Common myeloid progenitor, CD34-positive (primary cell): ENCODE measurements at regions not wholly inside any gene's neighbourhood (a gene's known extent, or its start where the extent isn't known, plus 50 kb on each side); places are given as distances from the start of the nearest gene placed in this dataset.

ENCODE experiments used
- CTCF ChIA-PET: fragments of 350-600 bp; sonication (Branson Sonifier 250); formaldehyde crosslinking; loops from one replicate; lab custom pipeline; 2021; ENCODE audit warnings: antibody characterized with exemption; lab: Charles Lee
- POLR2A ChIA-PET: fragments of 350-600 bp; sonication (Branson Sonifier 250); formaldehyde crosslinking; loops from one replicate; lab custom pipeline; 2021; ENCODE audit warnings: antibody characterized with exemption; lab: Charles Lee
- DNase-seq, 3 donors: peaks; one replicate each; pipeline versions ENCODE4 v3.0.0 to v3.0.0-alpha.2; 2013
- H3K27ac ChIP-seq, 2 experiments: 1 replicate in 1 of 2; 2 replicates in 1 of 2; pipeline ENCODE4 v1.7.0; 2013; ENCODE audit warnings: inconsistent platforms in 2 of 2, low read length in 2 of 2, mild to moderate bottlenecking in 2 of 2, low read depth in 1 of 2, moderate library complexity in 1 of 2; ENCODE audit not compliant: severe bottlenecking in 2 of 2, insufficient read depth in 1 of 2, poor library complexity in 1 of 2
- H3K27me3 ChIP-seq, 5 experiments: replicated peaks in 2 of 5; 1 replicate in 3 of 5; 2 replicates in 2 of 5; pipeline versions ENCODE4 v1.6.1 to v1.7.0; 2013; ENCODE audit warnings: low read length in 4 of 5, mild to moderate bottlenecking in 2 of 5, moderate library complexity in 2 of 5, inconsistent platforms in 1 of 5; ENCODE audit not compliant: insufficient read depth in 5 of 5, control insufficient read depth in 4 of 5
- H3K36me3 ChIP-seq, 4 experiments: 1 replicate in 2 of 4; 2 replicates in 2 of 4; pipeline versions ENCODE4 v1.6.1 to v1.7.0; 2013; ENCODE audit warnings: low read length in 3 of 4, control low read depth in 1 of 4, mild to moderate bottlenecking in 1 of 4; ENCODE audit not compliant: control insufficient read depth in 4 of 4, insufficient read depth in 4 of 4
- H3K4me1 ChIP-seq, 4 experiments: 1 replicate in 3 of 4; 2 replicates in 1 of 4; pipeline versions ENCODE4 v1.6.1 to v1.7.1; 2013; ENCODE audit warnings: low read length in 3 of 4, mild to moderate bottlenecking in 3 of 4, control low read depth in 1 of 4, inconsistent platforms in 1 of 4, moderate library complexity in 1 of 4; ENCODE audit not compliant: control insufficient read depth in 4 of 4, insufficient read depth in 4 of 4; ENCODE audit errors: control extremely low read depth in 1 of 4
- H3K4me3 ChIP-seq, 7 experiments: 1 replicate in 4 of 7; 2 replicates in 3 of 7; pipeline versions ENCODE4 v1.5.1 to v1.7.0; 2013; ENCODE audit warnings: mild to moderate bottlenecking in 7 of 7, low read length in 6 of 7, moderate library complexity in 6 of 7, inconsistent platforms in 2 of 7, low read depth in 2 of 7, control low read depth in 1 of 7; ENCODE audit not compliant: insufficient read depth in 4 of 7, control insufficient read depth in 1 of 7; ENCODE audit errors: extremely low read depth in 1 of 7
- H3K9me3 ChIP-seq, 5 experiments: 1 replicate in 4 of 5; 2 replicates in 1 of 5; pipeline versions ENCODE4 v1.6.1 to v1.7.1; 2013; ENCODE audit warnings: low read length in 4 of 5, mild to moderate bottlenecking in 2 of 5, inconsistent platforms in 1 of 5, low read depth in 1 of 5, moderate library complexity in 1 of 5; ENCODE audit not compliant: control insufficient read depth in 4 of 5, insufficient read depth in 2 of 5; ENCODE audit errors: control extremely low read depth in 1 of 5
- WGBS: methylation state at CpG from one replicate; pipeline ENCODE4 v1.1.5; 2013; ENCODE audit not compliant: insufficient coverage; 5-methylcytosine and 5-hydroxymethylcytosine counted together

GRCh38 chr10:132136097-132136521 lies 50.6 kb upstream of the DPYSL4 start:
- Histone ChIP-seq H3K36me3 (no peaks in the 10 kb centered on the region), H3K4me3 (no peak overlapping the region), H3K4me1 (no peaks in the 10 kb centered on the region), H3K27ac (no peak overlapping the region), H3K9me3 (no peaks in the 10 kb centered on the region), H3K27me3 (peaks cover 0 to 37% (median 5%) of the 10 kb centered on the region in 5 experiments)
- ChIA-PET CTCF (no interaction called here), POLR2A (no interaction called here)
- WGBS = 94% methylated on average over 17 of the region's 22 CpGs
- no peak for DNase-seq

DNA sequence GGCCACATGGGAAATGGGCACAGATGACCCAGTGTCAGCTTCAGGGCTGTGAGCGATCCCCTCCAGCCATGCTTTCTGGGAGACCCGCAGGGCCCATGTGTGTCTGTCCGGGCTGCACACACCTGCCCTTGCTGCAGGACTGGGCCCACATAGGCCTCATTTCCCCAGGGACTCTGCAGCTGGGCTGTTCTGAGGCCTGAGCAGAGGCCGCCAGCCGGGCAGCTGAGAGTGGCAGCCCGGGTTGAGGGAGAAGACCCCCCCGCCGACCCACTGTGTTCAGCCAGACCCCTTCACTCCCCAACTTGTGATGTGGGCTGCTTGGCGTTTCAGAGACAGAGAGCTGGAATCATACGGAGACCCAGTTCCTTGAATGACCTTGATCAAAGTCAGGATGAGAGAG lies 50.1 kb upstream of the DPYSL4 start:
- H3K27ac ChIP-seq = no peak overlapping the region
- ChIA-PET POLR2A (no interaction called here), CTCF (no interaction called here)
- no peaks in the 10 kb centered on the region for H3K4me1 ChIP-seq
- H3K9me3 ChIP-seq = no peaks in the 10 kb centered on the region
- 98% methylated on average over 5 of the region's 10 CpGs for WGBS
- no peak overlapping the region for H3K4me3 ChIP-seq
- H3K27me3 ChIP-seq = peaks cover 0 to 34% (median 5%) of the 10 kb centered on the region in 5 experiments
- no peaks in the 10 kb centered on the region for H3K36me3 ChIP-seq
- DNase-seq = no peak
